ENCODE measurements at regions not wholly inside any gene's neighbourhood (a gene's known extent, or its start where the extent isn't known, plus 50 kb on each side); places are given as distances from the start of the nearest gene placed in this dataset.
"Not testable (repeated sequence)": the region's sequence is repeated elsewhere in the genome, so short reads cannot be mapped to it uniquely, and the experiment has no call there.

DNA sequence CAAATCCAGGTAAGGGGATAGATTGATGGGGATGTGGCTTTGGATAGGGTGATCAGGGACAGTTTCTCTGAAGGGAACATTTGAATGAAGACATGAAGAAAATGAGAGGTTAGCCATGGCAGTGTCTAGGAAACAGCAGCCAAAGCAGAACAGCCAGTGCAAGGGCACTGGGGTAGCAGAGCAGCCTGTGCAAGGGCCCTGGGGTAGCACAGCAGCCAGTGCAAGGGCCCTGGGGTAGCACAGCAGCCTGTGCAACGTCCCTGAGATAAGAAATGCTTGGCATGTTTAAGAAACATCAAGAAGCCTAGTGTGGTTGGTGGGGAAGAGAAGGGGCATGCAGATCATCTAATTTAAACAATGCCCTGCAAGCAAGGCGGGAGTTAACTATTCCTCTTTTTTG is 128.5 kb downstream of the IRX5 start:
- H3K27me3 Mint-ChIP-seq (ENCODE audit: unreplicated experiment) = peaks cover 23% of the 10 kb centered on the region
- H3K9me3 Mint-ChIP-seq (ENCODE audit: unreplicated experiment) = no peaks in the 10 kb centered on the region
- no peaks in the 10 kb centered on the region for H3K36me3 Mint-ChIP-seq (ENCODE audit: low read depth, unreplicated experiment)
- H3K4me3 Mint-ChIP-seq (ENCODE audit: unreplicated experiment) = no peak overlapping the region
- peaks cover 9% of the 10 kb centered on the region for H3K4me1 Mint-ChIP-seq (ENCODE audit: unreplicated experiment)
- TF ChIP-seq, protein P1, sequence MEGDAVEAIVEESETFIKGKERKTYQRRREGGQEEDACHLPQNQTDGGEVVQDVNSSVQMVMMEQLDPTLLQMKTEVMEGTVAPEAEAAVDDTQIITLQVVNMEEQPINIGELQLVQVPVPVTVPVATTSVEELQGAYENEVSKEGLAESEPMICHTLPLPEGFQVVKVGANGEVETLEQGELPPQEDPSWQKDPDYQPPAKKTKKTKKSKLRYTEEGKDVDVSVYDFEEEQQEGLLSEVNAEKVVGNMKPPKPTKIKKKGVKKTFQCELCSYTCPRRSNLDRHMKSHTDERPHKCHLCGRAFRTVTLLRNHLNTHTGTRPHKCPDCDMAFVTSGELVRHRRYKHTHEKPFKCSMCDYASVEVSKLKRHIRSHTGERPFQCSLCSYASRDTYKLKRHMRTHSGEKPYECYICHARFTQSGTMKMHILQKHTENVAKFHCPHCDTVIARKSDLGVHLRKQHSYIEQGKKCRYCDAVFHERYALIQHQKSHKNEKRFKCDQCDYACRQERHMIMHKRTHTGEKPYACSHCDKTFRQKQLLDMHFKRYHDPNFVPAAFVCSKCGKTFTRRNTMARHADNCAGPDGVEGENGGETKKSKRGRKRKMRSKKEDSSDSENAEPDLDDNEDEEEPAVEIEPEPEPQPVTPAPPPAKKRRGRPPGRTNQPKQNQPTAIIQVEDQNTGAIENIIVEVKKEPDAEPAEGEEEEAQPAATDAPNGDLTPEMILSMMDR (IDR thresholded peaks at IDR 0.05; ENCODE audit: unreplicated experiment) = no peak
- no peak for DNase-seq (ENCODE audit: low spot score)
- H3K27ac Mint-ChIP-seq (ENCODE audit: unreplicated experiment) = no peak overlapping the region

DNA sequence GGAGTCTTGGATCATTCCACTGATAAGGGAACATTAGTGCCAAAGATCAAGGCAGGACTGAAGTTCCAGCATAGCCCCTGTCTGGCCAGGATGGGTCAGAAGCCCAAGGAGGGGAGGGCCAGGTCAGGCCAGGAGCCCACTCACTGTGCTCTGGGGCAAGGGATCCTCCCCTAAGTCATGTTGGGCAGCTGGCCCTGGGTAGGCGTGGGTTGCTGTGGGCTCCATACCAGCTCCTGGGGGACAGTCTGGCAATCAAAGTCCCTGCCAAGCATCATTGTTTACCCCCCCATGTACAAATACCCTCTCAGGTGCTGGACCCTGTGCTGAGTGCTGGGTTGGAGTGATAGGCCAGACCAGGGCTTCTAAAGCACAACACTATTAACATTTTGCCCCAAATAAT is 130.5 kb downstream of the IRX5 start:
- Mint-ChIP-seq H3K36me3 (ENCODE audit: low read depth, unreplicated experiment) (no peaks in the 10 kb centered on the region), H3K27me3 (ENCODE audit: unreplicated experiment) (peaks cover 23% of the 10 kb centered on the region), H3K27ac (ENCODE audit: unreplicated experiment) (no peak overlapping the region), H3K4me3 (ENCODE audit: unreplicated experiment) (no peak overlapping the region), H3K9me3 (ENCODE audit: unreplicated experiment) (no peaks in the 10 kb centered on the region), H3K4me1 (ENCODE audit: unreplicated experiment) (peaks cover 6% of the 10 kb centered on the region)
- TF ChIP-seq, protein P1 (IDR thresholded peaks at IDR 0.05; ENCODE audit: unreplicated experiment) = no peak
- DNase-seq (ENCODE audit: low spot score) = no peak

DNA sequence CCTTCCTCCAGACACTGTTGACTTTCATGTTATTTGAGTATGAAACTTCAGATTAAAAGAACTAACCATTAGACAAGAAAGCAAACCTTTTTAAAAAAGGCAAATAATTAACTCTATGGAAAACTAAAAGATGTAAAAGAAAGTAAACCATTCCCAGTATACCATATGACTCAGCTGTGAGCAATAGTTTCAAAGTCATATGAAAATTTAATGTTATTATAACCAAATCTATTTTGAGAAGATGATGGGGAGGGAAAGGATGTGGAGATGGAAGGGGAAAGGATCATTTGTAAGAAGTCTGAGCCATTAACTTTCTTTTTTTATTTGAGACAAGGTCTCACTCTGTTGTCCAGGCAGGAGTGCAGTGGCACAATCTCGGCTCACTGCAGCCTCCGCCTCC is 131.8 kb downstream of the IRX5 start:
- Mint-ChIP-seq H3K4me1 (ENCODE audit: unreplicated experiment) (peaks cover under 1% of the 10 kb centered on the region), H3K27ac (ENCODE audit: unreplicated experiment) (no peak overlapping the region), H3K27me3 (ENCODE audit: unreplicated experiment) (peaks cover 16% of the 10 kb centered on the region), H3K4me3 (ENCODE audit: unreplicated experiment) (no peak overlapping the region), H3K36me3 (ENCODE audit: low read depth, unreplicated experiment) (no peaks in the 10 kb centered on the region), H3K9me3 (ENCODE audit: unreplicated experiment) (no peaks in the 10 kb centered on the region)
- DNase-seq (ENCODE audit: low spot score) = no peak
- TF ChIP-seq, protein P1 (IDR thresholded peaks at IDR 0.05; ENCODE audit: unreplicated experiment) = no peak

DNA sequence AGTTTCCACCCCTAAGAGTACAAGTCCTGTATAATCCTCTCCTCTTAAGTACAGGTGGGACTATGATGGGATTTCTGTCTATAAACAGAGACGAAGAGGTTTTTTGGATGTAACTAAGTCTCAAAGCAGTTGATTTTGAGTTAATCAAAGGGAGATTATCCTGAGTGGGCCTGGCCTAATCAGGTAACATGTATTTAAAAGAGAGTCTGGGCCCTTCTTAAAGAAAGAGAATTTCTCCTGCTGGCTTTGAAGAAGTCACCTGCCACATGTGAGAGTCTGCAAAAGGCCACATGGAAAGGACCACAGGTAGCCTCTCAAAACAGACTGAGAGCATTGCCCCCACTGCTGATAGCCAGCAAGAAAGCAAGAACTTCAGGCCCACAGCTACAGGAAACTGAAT is 142.3 kb downstream of the IRX5 start:
- Mint-ChIP-seq H3K4me3 (ENCODE audit: unreplicated experiment) (no peak overlapping the region), H3K27ac (ENCODE audit: unreplicated experiment) (no peak overlapping the region), H3K9me3 (ENCODE audit: unreplicated experiment) (no peaks in the 10 kb centered on the region), H3K27me3 (ENCODE audit: unreplicated experiment) (peaks cover 5% of the 10 kb centered on the region), H3K36me3 (ENCODE audit: low read depth, unreplicated experiment) (no peaks in the 10 kb centered on the region), H3K4me1 (ENCODE audit: unreplicated experiment) (no peaks in the 10 kb centered on the region)
- DNase-seq (ENCODE audit: low spot score) = no peak
- TF ChIP-seq, protein P1 (IDR thresholded peaks at IDR 0.05; ENCODE audit: unreplicated experiment) = no peak

DNA sequence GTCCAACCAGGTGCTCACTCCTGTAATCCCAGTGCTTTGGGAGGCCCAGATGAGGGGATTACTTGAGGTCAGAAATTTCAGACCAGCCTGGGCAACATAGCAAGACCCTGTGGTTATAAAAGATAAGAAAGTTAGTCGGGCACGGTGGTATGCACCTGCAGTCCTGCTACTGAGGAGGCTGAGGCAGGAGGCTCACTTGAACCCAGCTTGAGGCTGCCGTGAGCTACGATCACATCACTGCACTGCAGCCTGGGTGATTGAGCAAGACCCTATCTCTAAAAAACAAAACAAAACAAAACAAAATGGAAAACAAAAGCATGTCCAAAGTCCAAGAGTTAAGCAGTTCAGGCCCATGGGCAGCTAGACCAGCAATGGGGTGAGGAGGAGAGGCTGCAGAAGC is 143.2 kb downstream of the IRX5 start:
- Mint-ChIP-seq H3K27me3 (ENCODE audit: unreplicated experiment) (peaks cover 5% of the 10 kb centered on the region), H3K4me3 (ENCODE audit: unreplicated experiment) (no peak overlapping the region)
- TF ChIP-seq, protein P1 (IDR thresholded peaks at IDR 0.05; ENCODE audit: unreplicated experiment) = no peak

DNA sequence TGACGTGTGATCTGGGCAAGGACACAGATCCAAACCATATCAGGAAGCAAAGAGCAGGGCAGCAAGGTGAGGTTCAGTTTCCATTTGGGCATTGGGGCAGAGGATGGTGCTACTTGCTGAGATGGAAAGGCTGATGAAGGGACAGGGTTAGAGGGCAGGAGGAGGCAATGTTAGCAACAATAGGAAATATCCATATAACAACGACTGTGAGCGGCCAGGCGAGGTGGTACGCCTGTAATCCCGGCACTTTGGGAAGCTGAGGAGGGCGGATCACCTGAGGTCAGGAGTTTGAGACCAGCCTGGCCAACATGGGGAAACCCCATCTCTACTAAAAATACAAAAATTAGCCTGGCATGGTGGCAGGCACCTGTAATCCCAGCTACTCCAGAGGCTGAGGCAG is 144.5 kb downstream of the IRX5 start:
- not testable (repeated sequence) for DNase-seq (ENCODE audit: low spot score); H3K27me3 Mint-ChIP-seq (ENCODE audit: unreplicated experiment); H3K9me3 Mint-ChIP-seq (ENCODE audit: unreplicated experiment); H3K4me3 Mint-ChIP-seq (ENCODE audit: unreplicated experiment); H3K36me3 Mint-ChIP-seq (ENCODE audit: low read depth, unreplicated experiment); H3K27ac Mint-ChIP-seq (ENCODE audit: unreplicated experiment); H3K4me1 Mint-ChIP-seq (ENCODE audit: unreplicated experiment)

More for the DNA sequence above, 143.2 kb downstream of the IRX5 start:
- no peaks in the 10 kb centered on the region for H3K9me3 Mint-ChIP-seq (ENCODE audit: unreplicated experiment)
- H3K27ac Mint-ChIP-seq (ENCODE audit: unreplicated experiment) = no peak overlapping the region
- no peaks in the 10 kb centered on the region for H3K36me3 Mint-ChIP-seq (ENCODE audit: low read depth, unreplicated experiment)
- no peak for DNase-seq (ENCODE audit: low spot score)
- H3K4me1 Mint-ChIP-seq (ENCODE audit: unreplicated experiment) = no peaks in the 10 kb centered on the region
